Bronchial epithelial cell (primary cell): ENCODE measurements at regions not wholly inside any gene's neighbourhood (a gene's known extent, or its start where the extent isn't known, plus 50 kb on each side); places are given as distances from the start of the nearest gene placed in this dataset.
A peak's percentile ranks its signal among the peaks of the same experiment; 100 is the strongest.
"Not testable (repeated sequence)": the region's sequence is repeated elsewhere in the genome, so short reads cannot be mapped to it uniquely, and the experiment has no call there.

Experiments used
- DNase-seq: peaks from one replicate; pipeline ENCODE4 v3.0.0-alpha.2; 2010; ENCODE audit warnings: low read depth
- FAIRE-seq: peaks from 2 replicates; lab custom pipeline; 2011; peaks lifted over from hg19 to GRCh38; lab: Jason Lieb, UNC
- H3K27me3 ChIP-seq: 2 replicates; pipeline ENCODE4 v1.5.1; 2011; ENCODE audit warnings: low read length; ENCODE audit not compliant: control insufficient read depth, insufficient read depth
- H3K36me3 ChIP-seq: 2 replicates; pipeline ENCODE4 v1.5.1; 2011; ENCODE audit warnings: low read length; ENCODE audit not compliant: control insufficient read depth, insufficient read depth
- H3K4me3 ChIP-seq: 2 replicates; pipeline ENCODE4 v1.5.1; 2011; ENCODE audit warnings: mild to moderate bottlenecking, low read depth, low read length, control low read depth
- TF ChIP-seq, protein P1 (sequence below): IDR thresholded peaks from 2 replicates; pipeline ENCODE4 v1.5.1; 2011; ENCODE audit warnings: mild to moderate bottlenecking, moderate library complexity, low read length, control low read depth, inconsistent platforms; ENCODE audit not compliant: insufficient read depth, severe bottlenecking

DNA sequence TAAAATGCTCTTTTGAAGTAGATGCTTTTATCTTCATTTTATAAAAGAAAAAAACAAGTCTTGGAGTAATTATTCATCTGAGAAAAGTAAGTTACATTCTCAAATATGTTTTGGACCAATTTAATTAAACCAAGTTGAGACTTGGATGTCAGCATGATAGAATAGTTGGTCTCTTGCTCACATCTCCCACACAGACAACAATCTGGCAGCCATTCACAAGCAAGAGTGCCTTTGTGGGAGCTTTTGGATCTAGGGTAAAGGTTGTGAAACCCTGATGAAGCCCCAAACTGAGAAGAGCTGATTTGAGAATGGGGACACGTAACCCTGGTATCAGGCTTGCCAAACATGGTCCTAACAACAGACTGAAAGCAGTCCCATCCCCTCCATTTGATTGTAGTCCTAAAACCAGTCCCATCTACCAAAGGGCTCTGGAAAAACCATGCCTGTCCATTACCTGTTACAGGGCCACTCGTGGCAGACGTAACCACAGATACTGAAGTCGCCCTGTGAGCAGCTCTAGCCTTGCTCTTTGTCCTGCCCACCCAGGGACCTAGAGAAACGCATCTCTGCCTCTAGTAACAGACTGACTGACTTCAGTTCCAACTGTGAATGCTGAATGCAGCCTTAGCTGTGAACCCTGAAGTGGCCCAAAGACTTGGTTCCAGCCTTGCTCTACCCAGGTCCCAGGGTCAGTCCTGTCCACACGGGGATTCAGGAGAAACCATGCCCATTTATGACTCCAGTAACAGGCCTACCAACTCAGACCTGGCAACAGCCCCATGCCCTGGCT is 145.5 kb upstream of the SYNPR start:
- H3K4me3 ChIP-seq = no peak overlapping the region
- TF ChIP-seq, protein P1, sequence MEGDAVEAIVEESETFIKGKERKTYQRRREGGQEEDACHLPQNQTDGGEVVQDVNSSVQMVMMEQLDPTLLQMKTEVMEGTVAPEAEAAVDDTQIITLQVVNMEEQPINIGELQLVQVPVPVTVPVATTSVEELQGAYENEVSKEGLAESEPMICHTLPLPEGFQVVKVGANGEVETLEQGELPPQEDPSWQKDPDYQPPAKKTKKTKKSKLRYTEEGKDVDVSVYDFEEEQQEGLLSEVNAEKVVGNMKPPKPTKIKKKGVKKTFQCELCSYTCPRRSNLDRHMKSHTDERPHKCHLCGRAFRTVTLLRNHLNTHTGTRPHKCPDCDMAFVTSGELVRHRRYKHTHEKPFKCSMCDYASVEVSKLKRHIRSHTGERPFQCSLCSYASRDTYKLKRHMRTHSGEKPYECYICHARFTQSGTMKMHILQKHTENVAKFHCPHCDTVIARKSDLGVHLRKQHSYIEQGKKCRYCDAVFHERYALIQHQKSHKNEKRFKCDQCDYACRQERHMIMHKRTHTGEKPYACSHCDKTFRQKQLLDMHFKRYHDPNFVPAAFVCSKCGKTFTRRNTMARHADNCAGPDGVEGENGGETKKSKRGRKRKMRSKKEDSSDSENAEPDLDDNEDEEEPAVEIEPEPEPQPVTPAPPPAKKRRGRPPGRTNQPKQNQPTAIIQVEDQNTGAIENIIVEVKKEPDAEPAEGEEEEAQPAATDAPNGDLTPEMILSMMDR = no peak
- FAIRE-seq = no peak

DNA sequence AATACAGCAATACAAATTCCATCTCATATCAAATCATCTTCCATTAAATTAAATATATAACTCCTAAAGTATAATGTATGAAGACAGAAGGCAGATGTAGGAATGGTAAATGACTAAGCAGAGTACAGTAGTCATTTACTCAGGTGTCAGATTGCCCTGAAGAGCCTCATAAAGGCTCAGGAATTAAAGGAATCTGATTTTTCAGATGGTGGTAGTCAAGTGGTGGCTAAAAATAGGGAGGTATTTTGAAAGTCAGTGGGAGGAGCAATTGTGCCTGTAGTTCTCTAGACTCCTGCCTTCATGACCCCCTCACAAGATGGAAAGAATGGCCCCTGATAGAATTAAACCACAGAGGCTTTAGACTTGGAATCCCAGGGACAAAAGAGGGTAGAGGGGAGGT is 142.7 kb upstream of the SYNPR start:
- peak; percentile 40 for DNase-seq
- FAIRE-seq = no peak
- H3K36me3 ChIP-seq = no peaks in the 10 kb centered on the region
- no peaks in the 10 kb centered on the region for H3K27me3 ChIP-seq
- H3K4me3 ChIP-seq = no peak overlapping the region
- TF ChIP-seq, protein P1 = no peak

More for the DNA sequence above, 145.5 kb upstream of the SYNPR start:
- no peaks in the 10 kb centered on the region for H3K27me3 ChIP-seq
- H3K36me3 ChIP-seq = no peaks in the 10 kb centered on the region
- DNase-seq = no peak

DNA sequence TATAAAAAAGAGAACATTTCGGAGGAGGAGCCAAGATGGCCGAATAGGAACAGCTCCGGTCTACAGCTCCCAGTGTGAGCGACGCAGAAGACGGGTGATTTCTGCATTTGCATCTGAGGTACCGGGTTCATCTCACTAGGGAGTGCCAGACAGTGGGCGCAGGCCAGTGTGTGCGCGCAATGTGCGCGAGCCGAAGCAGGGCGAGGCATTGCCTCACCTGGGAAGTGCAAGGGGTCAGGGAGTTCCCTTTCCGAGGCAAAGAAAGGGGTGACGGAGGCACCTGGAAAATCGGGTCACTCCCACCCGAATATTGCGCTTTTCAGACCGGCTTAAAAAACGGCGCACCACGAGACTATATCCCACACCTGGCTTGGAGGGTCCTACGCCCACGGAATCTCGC is 141.9 kb upstream of the SYNPR start:
- not testable (repeated sequence) for H3K4me3 ChIP-seq, DNase-seq, H3K36me3 ChIP-seq, H3K27me3 ChIP-seq, FAIRE-seq

DNA sequence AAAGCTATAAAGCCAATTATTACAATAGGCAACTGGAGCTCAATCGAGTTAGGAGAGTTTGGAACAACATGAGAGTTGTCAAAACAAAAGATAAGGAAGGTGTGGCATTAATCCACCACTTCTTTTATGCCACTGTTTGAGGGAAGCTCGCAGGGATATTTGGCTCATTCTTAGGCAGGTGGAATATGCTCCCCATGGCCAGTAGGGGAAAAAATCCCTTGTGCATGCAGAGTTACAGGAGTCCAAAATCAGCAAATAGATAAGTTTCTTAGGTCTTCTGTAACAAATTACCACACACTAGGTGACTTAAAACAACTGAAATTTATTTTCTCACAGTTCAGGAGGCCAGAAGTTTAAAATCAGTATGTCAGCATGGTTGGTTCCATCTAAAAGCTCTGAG is 135.4 kb upstream of the SYNPR start:
- Histone ChIP-seq H3K27me3 (no peaks in the 10 kb centered on the region), H3K36me3 (no peaks in the 10 kb centered on the region), H3K4me3 (no peak overlapping the region)
- FAIRE-seq (no peak), DNase-seq (no peak)
- TF ChIP-seq, protein P1 = no peak

DNA sequence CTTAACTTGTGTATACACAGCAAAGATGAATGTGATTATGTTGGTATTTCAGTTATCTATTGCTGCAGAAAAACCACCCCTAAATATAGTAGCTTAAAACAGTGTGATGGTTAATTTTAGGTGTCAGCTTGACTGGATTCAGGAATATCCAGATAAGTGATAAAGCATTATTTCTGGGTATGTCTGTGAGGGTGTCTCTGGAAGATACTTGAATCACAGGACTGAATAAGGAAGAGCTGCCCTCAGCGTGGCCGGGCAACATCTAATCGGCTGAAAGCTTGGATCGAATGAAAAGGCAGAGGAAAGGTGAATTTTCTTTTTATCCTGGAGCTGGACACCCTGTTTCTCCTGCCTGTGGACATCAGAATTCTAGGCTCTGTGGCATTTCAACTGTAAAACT is 132.0 kb upstream of the SYNPR start:
- DNase-seq (no peak), FAIRE-seq (no peak)
- Histone ChIP-seq H3K4me3 (no peak overlapping the region), H3K36me3 (no peaks in the 10 kb centered on the region), H3K27me3 (no peaks in the 10 kb centered on the region)
- TF ChIP-seq, protein P1 = no peak

DNA sequence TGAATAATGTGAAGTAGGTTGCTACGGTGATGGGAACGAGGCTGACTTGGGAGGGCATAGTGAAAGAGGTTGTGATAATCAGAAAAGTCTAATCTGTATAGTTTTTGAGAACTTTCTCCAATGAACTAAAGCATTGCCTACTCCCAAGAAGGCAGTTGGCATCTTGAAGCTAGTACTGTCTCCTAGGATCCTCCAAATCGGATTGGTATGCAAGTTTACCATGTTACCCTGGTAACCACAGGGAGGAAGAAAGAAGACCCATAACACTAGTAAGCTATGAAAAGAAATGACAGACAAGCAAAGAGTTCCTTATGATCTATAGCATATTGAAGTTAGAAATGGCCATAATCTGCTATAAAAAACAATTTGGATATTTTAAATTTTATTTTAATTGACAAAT is 127.2 kb upstream of the SYNPR start:
- no peak for FAIRE-seq
- H3K27me3 ChIP-seq = no peaks in the 10 kb centered on the region
- TF ChIP-seq, protein P1 = no peak

More for the DNA sequence above, 127.2 kb upstream of the SYNPR start:
- H3K4me3 ChIP-seq = no peak overlapping the region
- DNase-seq = no peak
- no peaks in the 10 kb centered on the region for H3K36me3 ChIP-seq
